Embryonic facial prominence (tissue), 1 donor: ENCODE measurements at regions not wholly inside any gene's neighbourhood (a gene's known extent, or its start where the extent isn't known, plus 50 kb on each side); places are given as distances from the start of the nearest gene placed in this dataset.

Experiments
- DNase-seq: peaks from one replicate; pipeline ENCODE4 v3.0.0-alpha.2; 2016; ENCODE audit errors: extremely low spot score

DNA sequence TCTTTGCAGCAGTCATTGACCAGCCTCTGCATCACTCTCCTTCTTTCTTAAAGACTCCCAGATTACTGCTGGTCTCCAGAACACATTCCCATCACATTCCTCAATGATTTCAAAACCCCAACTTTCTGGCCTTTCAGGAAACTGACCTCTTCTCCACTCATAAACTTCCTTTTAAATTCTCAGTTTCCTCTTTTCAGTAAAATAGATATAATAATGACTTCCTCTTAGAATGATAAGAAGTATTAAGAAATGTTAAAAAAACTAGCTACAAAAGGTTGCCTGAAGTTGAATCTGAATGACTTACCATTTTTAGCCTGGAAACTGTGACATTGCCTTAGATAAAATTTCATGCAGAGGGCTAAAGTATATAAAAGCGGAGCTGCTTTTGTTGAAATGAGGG, 239.3 kb downstream of the OGFRL1 start:
- DNase-seq = no peak

GRCh38 chr6:71529026-71529425, 240.4 kb downstream of the OGFRL1 start:
- no peak for DNase-seq

DNA sequence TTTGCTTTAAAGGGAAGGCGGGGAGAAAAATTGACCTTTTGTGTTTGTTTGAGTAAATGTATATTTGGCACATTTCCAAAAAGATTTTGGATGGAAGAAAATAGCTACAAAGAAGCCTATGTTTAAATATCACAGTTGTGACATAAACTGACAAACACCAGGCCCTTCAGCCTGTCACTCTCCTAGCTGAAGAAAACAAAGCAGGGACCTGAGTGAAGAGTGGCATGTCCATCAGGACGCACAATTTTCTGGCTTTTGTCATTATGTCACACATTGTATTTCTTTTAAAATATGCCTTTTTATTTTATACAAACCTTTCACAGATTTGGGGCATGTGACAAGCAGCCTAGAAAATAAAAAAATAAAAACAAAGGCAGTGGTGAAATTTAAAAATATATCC, 241.2 kb downstream of the OGFRL1 start:
- no peak for DNase-seq

DNA sequence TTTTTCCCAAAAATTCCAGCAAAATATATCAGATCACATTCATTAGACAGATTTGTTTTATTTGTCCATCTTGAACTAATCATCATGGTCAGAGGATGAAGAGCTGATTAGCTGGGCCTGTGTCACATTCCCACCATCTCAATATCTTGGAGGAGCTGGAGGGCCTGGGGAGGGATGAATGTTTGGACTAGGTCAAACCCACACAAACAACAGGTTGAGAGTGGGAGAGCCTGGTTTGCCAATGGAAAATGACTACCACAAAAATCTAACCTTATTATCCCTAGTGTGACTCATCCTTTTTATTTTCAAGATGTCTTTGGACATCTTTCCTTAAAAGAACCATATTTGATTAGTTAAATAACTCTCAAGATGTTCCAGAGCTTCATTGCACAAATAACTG, 242.4 kb downstream of the OGFRL1 start:
- DNase-seq = no peak

GRCh38 chr6:71531841-71532240, 243.2 kb downstream of the OGFRL1 start:
- no peak for DNase-seq

DNA sequence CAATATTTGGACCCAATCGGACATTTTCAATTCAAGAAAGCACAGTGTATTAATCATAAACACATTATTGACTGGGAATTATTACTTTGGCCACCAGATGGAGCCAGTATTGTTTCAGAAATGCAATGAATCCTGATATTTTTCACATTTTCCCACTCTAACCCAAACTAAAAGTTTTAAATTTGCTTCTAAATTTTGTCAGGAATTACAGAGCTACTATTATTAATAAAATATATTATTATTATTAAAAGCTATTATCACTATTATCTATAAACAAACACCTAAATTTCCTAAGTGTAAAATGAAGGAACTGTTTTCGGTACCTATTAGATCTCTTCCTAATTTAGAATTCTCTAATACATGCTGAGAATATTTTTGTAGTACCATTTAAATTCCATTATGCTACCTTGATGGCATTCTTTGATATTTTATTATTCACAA, 245.3 kb downstream of the OGFRL1 start:
- DNase-seq = no peak

- no peak for DNase-seq
Measured at GRCh38 chr6:71534921-71535320, 246.3 kb downstream of the OGFRL1 start.

GRCh38 chr6:71537717-71538116, 249.1 kb downstream of the OGFRL1 start:
- no peak for DNase-seq

- DNase-seq = no peak
Measured at GRCh38 chr6:71544028-71544427, 255.4 kb downstream of the OGFRL1 start.

DNA sequence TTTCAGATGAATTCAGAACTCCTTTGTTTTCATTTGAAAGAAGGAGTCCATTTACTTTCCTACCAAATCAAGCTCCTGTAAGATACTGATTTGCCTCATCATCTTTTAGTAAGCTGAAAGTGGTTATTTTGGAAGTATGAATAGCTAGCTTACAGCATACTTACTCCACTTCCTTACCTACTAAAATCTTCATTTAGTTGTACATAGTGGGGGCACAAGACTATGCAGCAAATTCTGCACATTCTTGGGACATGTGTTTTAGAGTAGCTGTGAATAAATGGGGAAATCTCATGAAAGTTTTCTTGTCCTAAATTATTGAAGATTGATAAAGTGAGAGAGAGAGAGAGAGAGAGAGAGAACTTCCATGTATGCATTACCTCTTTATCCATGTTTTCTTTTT, 256.3 kb downstream of the OGFRL1 start:
- DNase-seq = no peak

DNA sequence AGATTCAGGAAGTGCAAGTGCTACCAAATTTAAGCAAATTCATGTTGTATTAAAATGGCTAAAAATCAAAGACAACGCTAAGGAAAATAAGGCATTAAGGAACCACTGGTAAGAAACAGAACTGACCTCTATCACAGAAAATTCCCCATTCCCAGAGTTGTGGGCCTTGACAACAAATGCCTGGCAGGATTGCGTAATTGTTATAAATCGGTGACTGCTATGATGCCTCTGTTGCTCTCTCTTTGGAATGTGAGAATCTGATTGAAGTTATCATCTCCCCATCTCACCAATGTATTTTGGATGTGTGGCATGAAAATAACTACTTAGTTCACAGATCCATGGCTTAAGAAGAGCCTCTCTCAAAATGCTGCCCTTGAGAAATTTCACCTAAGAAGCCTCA, 257.3 kb downstream of the OGFRL1 start:
- no peak for DNase-seq

GRCh38 chr6:71551798-71552197, 263.2 kb downstream of the OGFRL1 start:
- no peak for DNase-seq

DNA sequence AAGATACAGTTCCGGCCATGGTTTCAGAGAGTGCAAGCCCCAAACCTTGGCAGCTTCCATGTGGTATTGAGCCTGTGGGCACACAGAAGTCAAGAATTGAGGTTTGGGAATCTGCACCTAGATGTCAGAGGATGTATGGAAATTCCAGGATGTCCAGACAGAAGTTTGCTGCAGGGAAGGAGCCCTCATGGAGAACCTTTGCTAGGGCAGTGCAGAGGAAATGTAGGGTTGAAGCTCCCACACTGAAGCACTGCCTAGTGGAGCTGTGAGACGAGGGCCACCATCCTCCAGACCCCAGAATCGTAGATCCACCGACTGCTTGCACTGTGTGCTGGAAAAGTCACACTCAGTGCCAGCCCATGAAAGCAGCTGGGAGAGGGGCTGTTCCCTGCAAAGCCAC, 267.5 kb downstream of the OGFRL1 start:
- no peak for DNase-seq

GRCh38 chr6:71558974-71559373, 270.4 kb downstream of the OGFRL1 start:
- no peak for DNase-seq

DNA sequence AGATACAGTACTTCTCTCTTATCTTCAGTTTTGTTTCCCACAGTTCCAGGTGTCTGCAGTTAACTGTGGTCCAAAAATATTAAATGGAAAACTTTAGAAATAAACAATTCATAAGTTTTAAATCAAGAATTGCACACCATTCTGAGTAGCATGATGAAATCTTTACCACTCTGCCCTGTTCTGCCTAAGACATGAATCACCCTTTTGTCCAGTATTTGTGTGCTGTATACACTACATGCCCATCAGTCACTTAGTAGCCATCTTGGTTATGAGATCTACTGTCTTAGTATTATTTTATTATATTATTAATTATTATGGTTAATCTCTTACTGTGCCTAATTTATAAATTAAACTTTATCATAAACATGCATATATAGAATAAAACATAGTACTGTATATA, 279.0 kb downstream of the OGFRL1 start:
- DNase-seq = no peak

DNA sequence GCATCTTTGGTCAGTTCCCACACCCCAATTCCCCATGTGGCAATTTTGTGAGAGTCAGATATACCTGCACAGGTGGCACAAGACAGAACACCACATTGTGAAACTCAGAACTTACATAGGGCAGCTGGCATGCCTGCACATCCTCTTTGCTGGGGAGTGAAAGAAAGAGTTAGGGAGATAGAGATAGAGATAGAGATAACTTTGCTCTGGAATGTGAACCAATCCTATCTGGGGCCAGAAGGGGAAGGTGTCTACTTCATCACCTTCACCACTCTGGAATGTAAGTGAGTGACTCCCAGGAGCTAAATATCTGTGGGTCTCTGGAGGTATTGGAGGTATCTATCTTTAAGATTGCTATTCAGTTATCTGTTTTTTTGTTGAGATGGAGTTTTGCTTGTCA, 289.2 kb downstream of the OGFRL1 start:
- no peak for DNase-seq

DNA sequence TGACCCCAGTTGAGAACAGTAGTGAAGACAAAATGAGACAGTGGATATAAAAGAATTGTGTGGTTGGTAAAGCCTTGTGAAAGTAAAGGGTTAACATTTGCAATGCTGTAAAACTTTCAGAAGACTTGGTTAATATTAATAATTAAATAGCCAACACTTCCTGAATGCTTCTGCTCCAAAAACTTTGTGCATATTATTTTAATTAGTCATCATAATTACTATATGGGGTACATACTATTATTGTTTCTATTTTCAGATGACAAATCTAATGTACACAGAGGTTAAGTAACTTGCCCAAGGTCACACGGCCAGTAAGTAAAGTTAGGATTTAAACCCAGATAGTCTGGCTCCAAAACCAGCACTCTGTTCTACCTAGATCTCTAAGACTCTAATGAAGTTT, 291.3 kb downstream of the OGFRL1 start:
- no peak for DNase-seq

DNA sequence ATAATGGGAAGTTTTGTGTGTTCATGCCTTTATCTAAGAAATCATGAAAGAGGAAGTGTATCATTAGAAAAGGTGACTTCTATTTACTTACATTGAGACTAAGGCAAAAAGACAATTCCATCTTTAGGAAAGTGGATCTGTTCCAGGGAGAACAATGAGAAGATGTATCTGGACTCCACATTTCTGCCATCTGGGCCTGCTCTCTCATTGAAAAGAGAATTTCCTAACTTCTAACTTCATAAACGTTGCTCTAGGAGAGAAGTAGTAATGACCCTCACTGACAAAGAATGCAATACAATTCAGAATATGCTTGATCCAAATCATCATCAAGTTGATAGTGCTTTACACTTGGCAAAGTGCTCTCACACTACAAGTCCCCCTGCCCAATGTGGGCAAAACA, 294.2 kb downstream of the OGFRL1 start:
- no peak for DNase-seq

GRCh38 chr6:71584712-71585436, 296.3 kb downstream of the OGFRL1 start:
- no peak for DNase-seq

- no peak for DNase-seq
Measured at GRCh38 chr6:71585472-71585871, 296.9 kb downstream of the OGFRL1 start.

DNA sequence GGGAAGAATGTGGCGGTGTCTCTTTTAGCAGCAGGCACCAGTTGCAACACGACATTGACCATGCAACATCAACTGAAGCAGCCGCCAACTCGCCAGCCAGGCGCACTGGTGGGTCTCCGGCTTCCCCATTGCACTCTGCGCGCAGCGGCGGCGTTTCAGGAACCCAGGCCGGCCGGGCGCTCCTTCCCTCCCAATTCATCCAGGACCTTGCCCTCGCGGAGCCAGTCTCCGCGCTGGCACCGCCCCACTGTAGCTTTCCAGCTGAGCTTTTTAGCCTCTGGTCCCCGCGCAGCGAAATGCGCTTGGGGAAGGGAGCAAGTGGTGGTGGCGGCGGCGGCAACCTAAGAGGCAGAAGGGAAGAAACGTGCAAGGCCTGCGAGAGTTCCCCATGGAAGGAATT, 297.9 kb upstream of the RIMS1 start:
- no peak for DNase-seq

- DNase-seq = no peak
Measured at GRCh38 chr6:71589254-71589653, 297.1 kb upstream of the RIMS1 start.

GRCh38 chr6:71592643-71593042, 293.7 kb upstream of the RIMS1 start:
- DNase-seq = no peak

DNA sequence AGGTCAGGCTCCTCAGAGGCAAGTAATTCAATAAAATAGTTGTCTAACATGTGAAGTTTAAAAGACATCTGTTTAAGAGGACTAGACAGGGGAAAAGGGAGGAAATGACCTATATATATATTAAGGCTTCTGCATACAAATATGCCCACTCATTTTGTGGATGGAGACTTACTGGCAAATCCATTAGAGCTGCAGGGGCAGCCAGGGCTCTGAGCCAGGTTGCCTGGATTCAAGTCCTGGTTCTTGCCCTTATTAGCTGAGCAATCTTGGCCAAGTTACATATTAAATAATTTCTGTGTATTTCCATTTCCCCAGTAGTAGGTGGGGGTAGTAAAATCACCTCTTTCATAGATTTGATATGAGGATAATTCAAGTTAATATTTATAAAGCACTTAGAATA, 287.0 kb upstream of the RIMS1 start:
- DNase-seq = no peak
